22Rv1 (cell line): ENCODE measurements at regions not wholly inside any gene's neighbourhood (a gene's known extent, or its start where the extent isn't known, plus 50 kb on each side); places are given as distances from the start of the nearest gene placed in this dataset.

Source experiments
- ZFX ChIP-seq: fragments of 450-650 bp; IDR thresholded peaks from 2 replicates; pipeline ENCODE4 v1.6.1; 2017; ENCODE audit warnings: antibody characterized with exemption, borderline replicate concordance
- TF ChIP-seq, protein P1 (sequence below): fragments of 450-650 bp; IDR thresholded peaks from 2 replicates; pipeline ENCODE4 v1.5.1; 2017; ENCODE audit warnings: mild to moderate bottlenecking

DNA sequence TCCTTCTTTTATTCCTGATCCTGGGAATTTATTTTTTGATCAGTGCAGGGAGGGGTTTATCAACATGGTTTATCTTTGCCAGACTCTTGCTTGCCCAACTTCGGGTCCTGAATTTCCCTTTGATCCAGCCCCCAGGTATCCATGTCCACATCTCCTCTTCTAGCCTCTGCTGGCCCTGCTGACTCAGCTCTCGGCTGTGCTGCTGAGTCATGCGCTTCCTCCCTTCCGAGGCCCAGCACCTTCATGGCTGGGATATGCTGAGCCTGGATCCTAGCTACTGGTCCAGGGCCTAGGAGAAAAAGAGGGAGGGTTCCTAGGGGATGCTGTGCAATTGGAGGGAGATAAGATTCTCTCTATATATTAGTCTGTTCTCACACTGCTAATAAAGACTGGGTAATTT, 380.7 kb upstream of the SHH start:
- TF ChIP-seq, protein P1, sequence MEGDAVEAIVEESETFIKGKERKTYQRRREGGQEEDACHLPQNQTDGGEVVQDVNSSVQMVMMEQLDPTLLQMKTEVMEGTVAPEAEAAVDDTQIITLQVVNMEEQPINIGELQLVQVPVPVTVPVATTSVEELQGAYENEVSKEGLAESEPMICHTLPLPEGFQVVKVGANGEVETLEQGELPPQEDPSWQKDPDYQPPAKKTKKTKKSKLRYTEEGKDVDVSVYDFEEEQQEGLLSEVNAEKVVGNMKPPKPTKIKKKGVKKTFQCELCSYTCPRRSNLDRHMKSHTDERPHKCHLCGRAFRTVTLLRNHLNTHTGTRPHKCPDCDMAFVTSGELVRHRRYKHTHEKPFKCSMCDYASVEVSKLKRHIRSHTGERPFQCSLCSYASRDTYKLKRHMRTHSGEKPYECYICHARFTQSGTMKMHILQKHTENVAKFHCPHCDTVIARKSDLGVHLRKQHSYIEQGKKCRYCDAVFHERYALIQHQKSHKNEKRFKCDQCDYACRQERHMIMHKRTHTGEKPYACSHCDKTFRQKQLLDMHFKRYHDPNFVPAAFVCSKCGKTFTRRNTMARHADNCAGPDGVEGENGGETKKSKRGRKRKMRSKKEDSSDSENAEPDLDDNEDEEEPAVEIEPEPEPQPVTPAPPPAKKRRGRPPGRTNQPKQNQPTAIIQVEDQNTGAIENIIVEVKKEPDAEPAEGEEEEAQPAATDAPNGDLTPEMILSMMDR = no peak
- TF ChIP-seq ZFX = no peak
